NCI-H2227 (cell line): ENCODE measurements at regions not wholly inside any gene's neighbourhood (a gene's known extent, or its start where the extent isn't known, plus 50 kb on each side); places are given as distances from the start of the nearest gene placed in this dataset.
"Not testable (repeated sequence)": the region's sequence is repeated elsewhere in the genome, so short reads cannot be mapped to it uniquely, and the experiment has no call there.

Experiments
- DNase-seq: peaks from one replicate; lab custom pipeline; 2025; ENCODE audit not compliant: unreplicated experiment; lab: John Stamatoyannopoulos, UW

- DNase-seq, result no peak
Observed at GRCh38 chr1:196005426-196005825, 602.8 kb downstream of the KCNT2 start.

- DNase-seq, result not testable (repeated sequence)
Observed at GRCh38 chr1:196004388-196004787, 603.9 kb downstream of the KCNT2 start.

GRCh38 chr1:196002906-196003305 is 605.3 kb downstream of the KCNT2 start:
- no peak for DNase-seq

DNA sequence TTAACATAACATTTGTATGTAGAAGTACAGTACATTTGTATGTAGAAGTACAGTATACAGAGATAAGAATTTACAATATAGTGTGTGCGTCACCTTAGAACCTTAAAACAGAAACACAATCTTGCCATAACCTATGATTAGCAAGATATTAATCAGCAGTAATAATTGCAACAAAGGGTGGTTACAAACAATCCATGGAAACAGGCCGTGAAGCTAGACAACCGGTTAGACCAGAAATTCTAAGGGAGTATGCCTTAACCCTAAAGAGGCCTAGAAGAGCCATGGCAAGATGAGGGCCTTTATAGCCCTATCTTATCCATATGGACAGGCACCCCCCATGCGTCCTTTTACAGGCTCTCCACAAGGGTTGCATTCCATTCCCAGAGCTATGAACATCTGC is 605.9 kb downstream of the KCNT2 start:
- DNase-seq, result not testable (repeated sequence)

DNA sequence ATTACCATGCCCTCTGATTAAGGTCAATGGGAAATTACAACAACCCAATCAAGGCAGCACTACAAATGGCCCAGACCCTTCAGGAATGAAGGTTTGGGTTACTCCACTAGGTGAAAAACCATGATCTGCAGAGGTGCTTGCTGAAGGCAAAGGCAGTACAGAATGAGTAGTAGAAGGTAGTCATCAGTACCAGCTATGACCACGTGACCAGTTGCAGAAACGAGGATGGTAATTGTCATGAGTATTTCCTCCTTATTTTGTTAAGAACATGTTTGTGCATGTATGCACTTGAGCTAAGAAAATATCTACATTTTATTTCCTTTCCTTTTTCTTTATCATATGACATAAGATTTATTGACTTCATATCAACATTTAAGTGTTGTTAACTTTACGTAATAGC is 607.1 kb downstream of the KCNT2 start:
- no peak for DNase-seq

GRCh38 chr1:195999022-195999421 is 609.2 kb downstream of the KCNT2 start:
- DNase-seq, result no peak

- no peak for DNase-seq
Observed at GRCh38 chr1:195981448-195982139, 626.6 kb downstream of the KCNT2 start.

DNA sequence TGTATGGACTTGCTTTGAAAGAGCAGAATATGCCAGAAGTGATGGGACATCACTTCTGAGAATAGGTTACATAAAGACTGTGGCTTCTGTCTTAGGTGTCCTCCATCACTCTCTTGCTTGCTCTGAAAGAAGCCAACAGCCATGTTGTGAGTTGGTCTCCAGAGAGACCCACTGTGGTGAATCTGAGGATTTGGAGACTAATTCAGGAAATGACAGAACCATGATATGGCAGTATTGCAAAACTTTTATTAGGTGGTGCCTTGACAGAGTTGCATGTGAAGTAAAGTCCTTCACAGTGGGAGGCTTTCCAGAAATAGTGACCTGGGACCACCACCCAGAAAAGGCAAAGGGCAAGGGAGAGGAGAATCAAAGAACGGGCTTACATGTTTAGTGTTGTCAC is 628.6 kb downstream of the KCNT2 start:
- no peak for DNase-seq

GRCh38 chr1:195973311-195973904 is 634.8 kb downstream of the KCNT2 start:
- no peak for DNase-seq

DNA sequence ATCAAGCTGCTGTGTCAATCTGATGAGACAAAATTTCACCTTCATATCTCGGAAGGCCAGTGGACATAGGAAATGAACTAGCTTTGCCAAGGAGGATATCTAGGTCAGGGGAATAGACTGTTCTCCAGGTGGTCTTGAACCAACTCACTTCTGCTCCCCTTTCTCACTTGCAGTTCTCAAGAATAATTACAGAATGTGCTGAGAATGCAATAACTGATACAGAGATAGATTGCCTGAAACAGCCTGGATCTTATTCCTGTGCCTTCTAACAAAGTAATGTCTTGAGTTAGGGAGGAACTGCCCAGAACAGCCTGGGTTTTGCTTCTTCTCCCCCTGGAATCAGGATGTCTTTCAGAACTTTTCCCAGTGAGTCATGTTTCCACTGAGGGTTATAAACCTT is 636.7 kb downstream of the KCNT2 start:
- DNase-seq, result no peak

DNA sequence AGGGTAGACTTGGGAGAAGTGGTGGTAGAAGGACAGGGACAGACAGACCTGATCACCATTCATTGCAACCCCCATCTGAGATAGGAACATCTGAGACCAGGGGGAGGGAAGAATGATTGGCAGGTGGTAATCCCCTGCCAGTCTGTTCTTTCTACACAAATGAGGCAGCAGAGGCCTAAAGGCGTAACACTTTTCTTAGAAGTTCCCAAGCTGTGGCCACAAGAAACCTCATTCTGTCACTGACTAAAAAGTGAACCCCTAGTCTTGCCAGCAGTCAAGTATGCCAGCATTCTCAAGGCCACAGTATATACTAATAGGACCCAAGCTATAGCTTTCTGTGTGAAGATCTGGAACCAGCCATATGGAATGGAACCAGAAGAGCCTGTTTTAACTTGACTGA is 638.0 kb downstream of the KCNT2 start:
- DNase-seq, result no peak

DNA sequence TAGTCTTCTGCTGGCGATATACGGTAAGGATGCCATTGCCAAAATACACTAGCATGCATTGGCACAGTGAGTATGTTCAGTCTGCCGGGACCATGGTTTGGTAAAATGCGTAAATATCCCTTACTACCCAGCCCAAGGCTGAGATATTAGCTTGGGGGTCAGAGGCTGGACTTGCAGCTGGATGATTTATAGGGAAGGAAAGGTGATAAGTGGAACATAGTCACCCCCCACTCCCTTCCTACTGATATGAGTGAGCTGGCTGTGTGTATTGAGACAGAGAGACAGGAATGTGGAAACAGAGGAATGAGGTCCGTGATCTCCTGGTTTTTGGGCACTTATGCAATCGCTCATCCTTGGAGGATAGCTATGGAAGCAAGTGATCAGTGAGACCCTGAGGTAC is 642.8 kb downstream of the KCNT2 start:
- DNase-seq, result no peak

DNA sequence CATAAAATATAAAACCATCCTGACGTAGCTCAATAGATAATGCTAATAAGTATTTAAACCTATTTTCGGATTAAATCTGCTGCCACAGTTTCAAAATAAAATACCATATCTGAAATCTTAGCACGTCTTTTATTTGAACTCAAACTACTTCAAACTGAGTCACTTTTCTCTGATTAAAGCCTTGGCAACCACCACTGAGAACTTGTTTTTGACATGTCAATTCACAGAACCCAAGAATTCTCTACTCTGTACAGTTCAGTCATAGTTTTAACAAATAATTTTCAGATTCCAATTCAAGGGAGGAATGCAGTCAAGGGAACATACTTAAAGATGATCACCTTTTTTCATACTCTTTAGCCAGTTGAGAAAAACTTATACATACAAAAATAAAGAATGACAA is 643.2 kb downstream of the KCNT2 start:
- no peak for DNase-seq

GRCh38 chr1:195964516-195964915 is 643.7 kb downstream of the KCNT2 start:
- no peak for DNase-seq

DNA sequence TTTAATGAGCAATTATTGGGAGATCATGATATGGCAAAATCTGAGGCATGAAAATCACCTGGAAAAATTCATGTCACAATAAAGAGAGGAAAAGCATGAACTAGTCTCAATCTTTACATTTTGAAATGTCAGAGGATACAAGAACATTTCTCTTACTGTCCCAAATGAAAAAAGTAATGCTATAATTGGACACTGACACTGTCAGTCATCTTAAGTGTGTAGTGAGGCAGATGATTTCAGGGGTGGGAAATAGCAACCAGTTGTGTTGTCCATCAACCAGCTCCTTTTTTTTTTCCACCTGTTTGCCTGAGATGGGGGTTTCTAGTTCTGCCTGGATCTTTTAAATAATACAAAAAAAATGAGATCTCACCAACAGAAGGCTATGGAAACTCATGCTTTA is 646.2 kb downstream of the KCNT2 start:
- DNase-seq, result peak; percentile 10

DNA sequence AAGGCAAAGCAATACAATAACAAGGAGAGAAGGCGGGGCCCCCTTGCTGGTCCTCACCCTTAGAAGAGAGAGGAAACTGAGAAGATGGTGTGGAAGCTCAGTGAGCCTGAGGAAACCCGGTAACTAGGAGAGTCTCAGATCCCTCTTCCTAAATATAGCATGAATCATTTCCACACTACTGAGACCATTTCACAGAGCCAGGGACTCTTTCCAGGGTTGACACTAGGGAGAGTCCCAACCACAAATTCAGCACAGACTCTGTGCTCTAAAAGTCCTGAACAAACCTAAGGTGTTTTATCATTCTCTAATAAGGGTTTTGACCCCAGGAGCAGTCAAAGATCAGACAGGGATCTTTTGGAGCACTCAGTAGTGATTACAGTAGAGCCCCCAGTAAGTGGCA is 647.7 kb downstream of the KCNT2 start:
- DNase-seq, result no peak

GRCh38 chr1:195958131-195958530 is 650.1 kb downstream of the KCNT2 start:
- DNase-seq, result peak; percentile 1

GRCh38 chr1:195956845-195957244 is 651.4 kb downstream of the KCNT2 start:
- DNase-seq, result no peak

DNA sequence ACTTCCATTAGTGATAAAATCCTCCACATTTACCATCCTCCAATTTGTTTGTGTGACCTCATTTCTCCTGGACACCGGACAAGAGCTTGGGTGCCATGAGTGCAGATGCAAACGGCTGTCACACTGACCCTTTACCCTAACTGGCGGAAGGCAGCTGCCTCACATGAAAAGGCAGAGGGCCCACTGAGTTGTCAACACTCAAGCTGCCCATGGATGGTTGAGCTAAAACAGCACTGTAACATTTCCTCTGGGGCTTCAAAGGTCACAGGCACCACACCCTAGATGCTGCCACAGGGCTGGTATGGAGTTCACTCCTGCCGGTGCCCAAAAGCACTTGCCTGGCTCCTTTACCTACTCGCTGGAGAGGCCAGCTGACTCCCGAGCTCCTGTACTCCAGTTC is 653.4 kb downstream of the KCNT2 start:
- no peak for DNase-seq

- no peak for DNase-seq
Observed at GRCh38 chr1:195951313-195951712, 656.9 kb downstream of the KCNT2 start.

DNA sequence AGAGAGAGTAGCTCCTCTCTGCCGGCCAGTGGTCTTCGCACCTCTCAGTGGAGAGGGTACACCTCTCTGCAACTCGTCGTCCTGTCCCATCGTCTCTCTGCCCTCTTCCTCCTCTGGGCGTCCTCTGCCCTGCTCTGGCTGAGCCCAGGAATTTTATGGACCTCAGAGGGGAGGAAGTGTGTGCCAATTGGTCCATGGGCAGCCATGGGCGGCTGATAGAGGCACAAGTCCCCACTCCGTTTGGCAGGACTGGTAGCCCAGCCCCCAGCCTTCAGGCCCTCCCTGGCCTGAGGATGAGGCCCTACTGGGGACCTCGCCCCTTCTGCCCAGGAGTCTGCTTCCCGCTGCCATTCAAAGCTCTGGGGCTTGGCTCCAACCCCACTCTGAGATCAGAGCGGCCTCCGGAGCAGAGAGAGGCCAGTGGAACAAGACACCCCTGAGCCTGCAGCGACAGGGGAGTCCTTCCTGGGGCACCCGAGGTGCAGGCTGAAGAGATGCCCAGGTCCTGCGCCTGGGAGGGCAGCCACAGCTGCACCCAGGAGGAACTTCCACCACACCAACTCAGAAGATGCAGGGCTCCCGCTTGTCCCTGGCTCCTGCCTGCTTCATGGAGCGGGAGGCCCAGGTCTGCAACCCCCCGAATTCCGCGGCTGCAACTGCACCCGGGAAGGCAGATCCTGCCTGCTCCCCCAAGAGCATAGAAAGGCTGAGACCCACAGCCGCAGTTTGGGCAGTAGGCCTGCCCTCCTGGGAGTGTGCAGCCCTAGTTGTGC is 659.9 kb downstream of the KCNT2 start:
- no peak for DNase-seq

- no peak for DNase-seq
Observed at GRCh38 chr1:195946500-195946899, 661.7 kb downstream of the KCNT2 start.
